Brain microvascular endothelial cell (primary cell): ENCODE measurements at regions not wholly inside any gene's neighbourhood (a gene's known extent, or its start where the extent isn't known, plus 50 kb on each side); places are given as distances from the start of the nearest gene placed in this dataset.

Source experiments
- DNase-seq: peaks from one replicate; pipeline ENCODE4 v3.0.0-alpha.2; 2020
- H3K27ac ChIP-seq: fragments of 250-450 bp; sonication (Bioruptor Pico); 2 replicates; pipeline ENCODE4 v1.5.1; 2020; ENCODE audit warnings: mild to moderate bottlenecking, moderate library complexity
- H3K27me3 ChIP-seq: fragments of 250-450 bp; sonication (Bioruptor Pico); replicated peaks from 2 replicates; pipeline ENCODE4 v1.5.1; 2020; ENCODE audit warnings: mild to moderate bottlenecking
- H3K36me3 ChIP-seq: fragments of 250-450 bp; sonication (Bioruptor Pico); replicated peaks from 2 replicates; pipeline ENCODE4 v1.5.1; 2020; ENCODE audit warnings: mild to moderate bottlenecking
- H3K4me3 ChIP-seq: 2 replicates; pipeline ENCODE4 v1.5.1; 2011; ENCODE audit warnings: low read depth, mild to moderate bottlenecking, control low read depth, low read length, moderate library complexity
- CTCF ChIP-seq: IDR thresholded peaks from 2 replicates; pipeline ENCODE4 v1.5.1; 2011; ENCODE audit warnings: low read depth, mild to moderate bottlenecking, moderate library complexity, low read length, control low read depth, inconsistent platforms; ENCODE audit errors: missing control alignments
- in situ Hi-C: cut with HindIII; loops from 2 replicates; pipeline ENCODE4 v1.10.0; 2017; ENCODE audit warnings: low sequenced_read_pairs, low pct_ligation_motif_present

- no peak for TF ChIP-seq CTCF
- no peak overlapping the region for H3K4me3 ChIP-seq
- no peak for DNase-seq
- H3K27ac ChIP-seq: no peak overlapping the region
- H3K27me3 ChIP-seq: no peaks in the 10 kb centered on the region
- no peaks in the 10 kb centered on the region for H3K36me3 ChIP-seq
- in situ Hi-C loops: no loop called here
Observed at GRCh38 chr3:21357241-21357640, 393.8 kb downstream of the ZNF385D start.

- peak; percentile 38 for DNase-seq
- Histone ChIP-seq H3K27ac (no peak overlapping the region), H3K27me3 (no peaks in the 10 kb centered on the region), H3K36me3 (no peaks in the 10 kb centered on the region), H3K4me3 (no peak overlapping the region)
- TF ChIP-seq CTCF: no peak
- in situ Hi-C loops: no loop called here
Observed at GRCh38 chr3:21356402-21356801, 394.6 kb downstream of the ZNF385D start.

- Histone ChIP-seq H3K27me3 (no peaks in the 10 kb centered on the region), H3K27ac (no peak overlapping the region), H3K4me3 (no peak overlapping the region), H3K36me3 (no peaks in the 10 kb centered on the region)
- no peak for TF ChIP-seq CTCF
- in situ Hi-C loops: no loop called here
- DNase-seq: no peak
Observed at GRCh38 chr3:21345382-21345976, 405.5 kb downstream of the ZNF385D start.

- no peaks in the 10 kb centered on the region for H3K27me3 ChIP-seq
Observed at GRCh38 chr3:21331857-21332256, 419.2 kb downstream of the ZNF385D start.

GRCh38 chr3:21331321-21331720 is 419.7 kb downstream of the ZNF385D start:
- DNase-seq: no peak
- no peak overlapping the region for H3K4me3 ChIP-seq
- in situ Hi-C loops: no loop called here
- no peaks in the 10 kb centered on the region for H3K27me3 ChIP-seq
- TF ChIP-seq CTCF: no peak
- H3K27ac ChIP-seq: no peak overlapping the region
- no peaks in the 10 kb centered on the region for H3K36me3 ChIP-seq

More at GRCh38 chr3:21331857-21332256, 419.2 kb downstream of the ZNF385D start:
- Histone ChIP-seq H3K27ac (no peak overlapping the region), H3K4me3 (no peak overlapping the region), H3K36me3 (no peaks in the 10 kb centered on the region)
- no peak for DNase-seq
- in situ Hi-C loops: no loop called here
- TF ChIP-seq CTCF: no peak

GRCh38 chr3:21330293-21330692 is 420.7 kb downstream of the ZNF385D start:
- no peak overlapping the region for H3K4me3 ChIP-seq
- no peak for DNase-seq
- in situ Hi-C loops: no loop called here

More at GRCh38 chr3:21330293-21330692, 420.7 kb downstream of the ZNF385D start:
- no peaks in the 10 kb centered on the region for H3K36me3 ChIP-seq
- H3K27me3 ChIP-seq: no peaks in the 10 kb centered on the region
- TF ChIP-seq CTCF: no peak
- no peak overlapping the region for H3K27ac ChIP-seq
